AG04449 (cell line): ENCODE measurements at regions not wholly inside any gene's neighbourhood (a gene's known extent, or its start where the extent isn't known, plus 50 kb on each side); places are given as distances from the start of the nearest gene placed in this dataset.

ENCODE experiments used
- CTCF ChIA-PET: fragments of 350-600 bp; formaldehyde crosslinking; extraction: SDS; loops from one replicate; lab custom pipeline; 2021; ENCODE audit warnings: antibody characterized with exemption; lab: Yijun Ruan, JAX
- POLR2A ChIA-PET: fragments of 400-600, 350-600 bp; formaldehyde crosslinking; extraction: SDS; loops from one replicate; lab custom pipeline; 2020; ENCODE audit warnings: antibody characterized with exemption, inconsistent platforms; lab: Yijun Ruan, JAX
- DNase-seq: peaks from one replicate; pipeline ENCODE4 v3.0.0-alpha.2; 2010; ENCODE audit warnings: low read depth, low spot score
- H3K4me3 ChIP-seq: 2 replicates; pipeline ENCODE4 v1.5.1; 2011; ENCODE audit warnings: low read depth, mild to moderate bottlenecking, control low read depth, low read length
- CTCF ChIP-seq: IDR thresholded peaks from one replicate; pipeline ENCODE4 v1.5.1; 2011; ENCODE audit warnings: mild to moderate bottlenecking, moderate library complexity, low read length, control low read depth, inconsistent platforms; ENCODE audit not compliant: insufficient read depth; ENCODE audit errors: missing control alignments

GRCh38 chr3:135898774-135899173 lies 66.8 kb upstream of the PPP2R3A start:
- DNase-seq = no peak
- ChIA-PET POLR2A (no interaction called here), CTCF (interaction anchor here (1.0 to 4.1 kb wide), 4 partner anchors 18 to 1104 kb away, joined by 3 to 35 read pairs (median 12); partner anchors contain the start of gene EPHB1)
- H3K4me3 ChIP-seq = no peak overlapping the region
- no peak for TF ChIP-seq CTCF

GRCh38 chr3:135905058-135905724 lies 60.3 kb upstream of the PPP2R3A start:
- peak; percentile 18 for TF ChIP-seq CTCF
- CTCF ChIA-PET = interaction anchor here (0.8 to 8.7 kb wide), 15 partner anchors 8 to 1099 kb away, joined by 3 to 195 read pairs (median 5); no protein-coding TSS in a partner anchor
- POLR2A ChIA-PET = no interaction called here
- H3K4me3 ChIP-seq = no peak overlapping the region
- DNase-seq = no peak

GRCh38 chr3:135907422-135908165 lies 57.9 kb upstream of the PPP2R3A start:
- TF ChIP-seq CTCF = no peak
- CTCF ChIA-PET = interaction anchor here (1.0 to 8.7 kb wide), 5 partner anchors 10 to 142 kb away, joined by 3 to 195 read pairs (median 10); no protein-coding TSS in a partner anchor
- H3K4me3 ChIP-seq = no peak overlapping the region
- no peak for DNase-seq
- POLR2A ChIA-PET = no interaction called here

- CTCF ChIA-PET = interaction anchor here (0.8 to 8.7 kb wide), 4 partner anchors 11 to 136 kb away, joined by 3 to 195 read pairs (median 42); no protein-coding TSS in a partner anchor
- no peak for DNase-seq
- H3K4me3 ChIP-seq = no peak overlapping the region
- TF ChIP-seq CTCF = no peak
- POLR2A ChIA-PET = no interaction called here
Measured at GRCh38 chr3:135908225-135908624, 57.3 kb upstream of the PPP2R3A start.

GRCh38 chr3:135908737-135909136 lies 56.8 kb upstream of the PPP2R3A start:
- no peak for DNase-seq
- ChIA-PET CTCF (interaction anchor here (0.8 to 8.7 kb wide), 4 partner anchors 11 to 136 kb away, joined by 3 to 195 read pairs (median 42); no protein-coding TSS in a partner anchor), POLR2A (no interaction called here)
- no peak for TF ChIP-seq CTCF
- H3K4me3 ChIP-seq = no peak overlapping the region

GRCh38 chr3:135911110-135911509 lies 54.4 kb upstream of the PPP2R3A start:
- ChIA-PET CTCF (interaction anchor here (1.0 to 1.7 kb wide), 2 partner anchors 16 to 131 kb away, joined by 3 to 9 read pairs; no protein-coding TSS in a partner anchor), POLR2A (interaction anchor here (0.6 kb wide), 1 partner anchor 11 kb away, joined by 3 read pairs; no protein-coding TSS in a partner anchor)
- TF ChIP-seq CTCF = no peak
- no peak overlapping the region for H3K4me3 ChIP-seq
- DNase-seq = no peak
